ENCODE measurements at regions not wholly inside any gene's neighbourhood (a gene's known extent, or its start where the extent isn't known, plus 50 kb on each side); places are given as distances from the start of the nearest gene placed in this dataset.

DNA sequence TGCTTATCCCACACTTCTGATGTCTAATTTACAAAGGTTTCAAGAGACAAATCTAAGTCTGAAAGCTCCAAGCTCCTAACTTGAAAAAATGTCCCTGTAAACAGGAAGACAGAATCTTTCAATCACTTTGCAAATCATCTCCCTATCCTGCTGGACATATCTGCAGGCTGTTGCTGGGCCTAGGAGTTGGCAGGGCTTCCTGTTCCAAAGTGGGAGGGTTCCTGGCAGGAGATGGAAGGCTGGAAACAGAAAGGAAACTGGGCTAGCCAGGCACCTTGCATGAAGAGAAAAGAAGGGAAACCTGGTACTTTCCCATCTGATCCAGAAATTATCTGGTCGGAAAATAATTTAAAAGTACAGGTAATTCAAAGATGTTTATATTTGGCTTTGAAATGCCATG, 227.3 kb upstream of the IL12A start:
- TF ChIP-seq NFIC (IDR thresholded peaks at IDR 0.05; ENCODE audit: borderline replicate concordance) (peak; percentile 32; the same call in 1 of the 2 replicates), ELF1 (IDR thresholded peaks at IDR 0.05) (peak; percentile 34)
- TF ChIP-seq, protein P1, sequence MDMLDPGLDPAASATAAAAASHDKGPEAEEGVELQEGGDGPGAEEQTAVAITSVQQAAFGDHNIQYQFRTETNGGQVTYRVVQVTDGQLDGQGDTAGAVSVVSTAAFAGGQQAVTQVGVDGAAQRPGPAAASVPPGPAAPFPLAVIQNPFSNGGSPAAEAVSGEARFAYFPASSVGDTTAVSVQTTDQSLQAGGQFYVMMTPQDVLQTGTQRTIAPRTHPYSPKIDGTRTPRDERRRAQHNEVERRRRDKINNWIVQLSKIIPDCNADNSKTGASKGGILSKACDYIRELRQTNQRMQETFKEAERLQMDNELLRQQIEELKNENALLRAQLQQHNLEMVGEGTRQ (IDR thresholded peaks at IDR 0.05; ENCODE audit: borderline replicate concordance, low read depth, low read length), result no peak
- ChIA-PET POLR2A (interaction anchor here (0.7 kb wide), 1 partner anchor 29 kb away, joined by 3 read pairs; no protein-coding TSS in a partner anchor), CTCF (interaction anchor here (0.9 to 1.5 kb wide), 5 partner anchors 9 to 57 kb away, joined by 3 read pairs; no protein-coding TSS in a partner anchor)
- peaks cover 28 to 35% of the 10 kb centered on the region in 2 experiments; a peak in 3 of 4 replicates for H3K4me1 ChIP-seq (ENCODE audit: control insufficient read depth in 1 of 2, insufficient read depth in 2 of 2, low read depth in 1 of 2, low read length in 1 of 2)
- H3K9me3 ChIP-seq, result no peaks in the 10 kb centered on the region
- peak overlapping the region; percentile 23; the same call in 1 of the 2 replicates for H3K4me2 ChIP-seq
- no peaks in the 10 kb centered on the region for H4K20me1 ChIP-seq (ENCODE audit: insufficient read depth)
- 0 out of 2 replicates have a peak overlapping the region, but pooled peaks have one; percentile 41 for H2AFZ ChIP-seq (ENCODE audit: low read depth)
- H3K79me2 ChIP-seq (ENCODE audit: insufficient read depth), result peaks cover 4% of the 10 kb centered on the region
- H3K36me3 ChIP-seq (replicated peaks in 1 of 2; ENCODE audit: control insufficient read depth in 1 of 2, insufficient read depth in 2 of 2, low read length in 1 of 2), result no peaks in the 10 kb centered on the region
- H3K9ac ChIP-seq, result no peak overlapping the region
- peaks cover 21% of the 10 kb centered on the region for H3F3A ChIP-seq (replicated peaks; ENCODE audit: insufficient read depth)
- H3K27ac ChIP-seq (ENCODE audit: low read depth in 2 of 2, low read length in 1 of 2), result peak overlapping the region; percentile 73 to 97; a peak in 3 of 4 replicates
- H3K4me3 ChIP-seq (ENCODE audit: low read depth in 2 of 2, low read length in 1 of 2), result no peak overlapping the region
- 68% methylated on average over 1 of the region's 1 CpG for WGBS (ENCODE audit: low lambda C conversion rate)
- H3K27me3 ChIP-seq (ENCODE audit: insufficient read depth), result no peaks in the 10 kb centered on the region
- peak; percentile 44 for DNase-seq
- H3K9me2 ChIP-seq, result no peaks in the 10 kb centered on the region

DNA sequence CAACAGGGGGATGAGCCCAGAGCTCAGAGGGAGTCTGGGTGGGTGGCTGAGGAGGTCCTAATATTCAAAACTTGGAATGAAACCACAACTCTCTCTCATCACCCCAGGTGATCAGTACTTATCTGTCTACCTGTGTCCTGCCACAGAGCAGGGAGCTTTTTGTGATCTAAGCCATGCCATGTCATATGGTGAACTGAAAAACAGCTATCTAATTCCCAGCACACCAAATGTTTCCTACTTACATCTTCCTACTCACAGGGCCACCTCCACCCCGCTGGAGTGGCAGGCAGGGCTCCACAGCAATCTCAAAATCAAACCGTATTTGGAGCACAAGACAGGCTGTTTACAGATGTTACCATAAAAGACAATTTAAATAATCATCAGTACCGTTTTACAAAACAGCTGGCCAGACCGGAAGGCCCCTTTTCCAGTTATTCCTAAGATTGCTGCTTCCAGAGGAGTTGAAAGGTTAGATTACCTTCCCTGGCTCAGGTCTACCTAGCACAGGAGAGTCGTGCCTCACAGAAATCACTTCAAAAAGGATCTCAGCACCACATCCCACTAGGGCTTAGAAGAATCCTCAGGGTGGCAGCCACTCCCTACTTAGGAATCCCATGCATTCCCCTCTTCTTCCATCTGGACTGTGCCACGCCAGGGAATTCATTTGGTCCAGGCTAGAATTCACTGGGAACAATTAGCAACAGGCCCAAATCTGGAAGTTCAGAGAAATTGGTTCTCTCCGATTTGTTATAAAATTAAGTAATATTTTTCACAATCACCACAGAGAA, 226.6 kb upstream of the IL12A start:
- 82% methylated on average over 7 of the region's 7 CpGs for WGBS (ENCODE audit: low lambda C conversion rate)
- ChIA-PET CTCF (interaction anchor here (1.2 to 1.5 kb wide), 3 partner anchors 9 to 56 kb away, joined by 3 read pairs; no protein-coding TSS in a partner anchor), POLR2A (interaction anchor here (0.7 kb wide), 1 partner anchor 29 kb away, joined by 3 read pairs; no protein-coding TSS in a partner anchor)
- no peaks in the 10 kb centered on the region for H3K9me2 ChIP-seq
- H3K9me3 ChIP-seq, result no peaks in the 10 kb centered on the region
- no peaks in the 10 kb centered on the region for H3K36me3 ChIP-seq (replicated peaks in 1 of 2; ENCODE audit: control insufficient read depth in 1 of 2, insufficient read depth in 2 of 2, low read length in 1 of 2)
- H3K9ac ChIP-seq, result no peak overlapping the region
- peaks cover 23% of the 10 kb centered on the region for H3F3A ChIP-seq (replicated peaks; ENCODE audit: insufficient read depth)
- no peaks in the 10 kb centered on the region for H4K20me1 ChIP-seq (ENCODE audit: insufficient read depth)
- no peaks in the 10 kb centered on the region for H3K27me3 ChIP-seq (ENCODE audit: insufficient read depth)
- H3K4me3 ChIP-seq (ENCODE audit: low read depth in 2 of 2, low read length in 1 of 2), result no peak overlapping the region
- peaks cover 11% of the 10 kb centered on the region for H3K79me2 ChIP-seq (ENCODE audit: insufficient read depth)
- no peak overlapping the region; the same call in 1 of the 2 replicates for H2AFZ ChIP-seq (ENCODE audit: low read depth)
- no peak for DNase-seq
- H3K4me1 ChIP-seq (ENCODE audit: control insufficient read depth in 1 of 2, insufficient read depth in 2 of 2, low read depth in 1 of 2, low read length in 1 of 2), result peaks cover 29 to 40% of the 10 kb centered on the region in 2 experiments; a peak in 3 of 4 replicates
- peak overlapping the region; percentile 23 for H3K4me2 ChIP-seq
- H3K27ac ChIP-seq (ENCODE audit: low read depth in 2 of 2, low read length in 1 of 2), result peak overlapping the region; percentile 73 to 97
- TF ChIP-seq YY1 (IDR thresholded peaks at IDR 0.05; ENCODE audit: low read depth), result no peak
- no peak for TF ChIP-seq TCF12 (IDR thresholded peaks at IDR 0.05)
- TF ChIP-seq, protein P2, sequence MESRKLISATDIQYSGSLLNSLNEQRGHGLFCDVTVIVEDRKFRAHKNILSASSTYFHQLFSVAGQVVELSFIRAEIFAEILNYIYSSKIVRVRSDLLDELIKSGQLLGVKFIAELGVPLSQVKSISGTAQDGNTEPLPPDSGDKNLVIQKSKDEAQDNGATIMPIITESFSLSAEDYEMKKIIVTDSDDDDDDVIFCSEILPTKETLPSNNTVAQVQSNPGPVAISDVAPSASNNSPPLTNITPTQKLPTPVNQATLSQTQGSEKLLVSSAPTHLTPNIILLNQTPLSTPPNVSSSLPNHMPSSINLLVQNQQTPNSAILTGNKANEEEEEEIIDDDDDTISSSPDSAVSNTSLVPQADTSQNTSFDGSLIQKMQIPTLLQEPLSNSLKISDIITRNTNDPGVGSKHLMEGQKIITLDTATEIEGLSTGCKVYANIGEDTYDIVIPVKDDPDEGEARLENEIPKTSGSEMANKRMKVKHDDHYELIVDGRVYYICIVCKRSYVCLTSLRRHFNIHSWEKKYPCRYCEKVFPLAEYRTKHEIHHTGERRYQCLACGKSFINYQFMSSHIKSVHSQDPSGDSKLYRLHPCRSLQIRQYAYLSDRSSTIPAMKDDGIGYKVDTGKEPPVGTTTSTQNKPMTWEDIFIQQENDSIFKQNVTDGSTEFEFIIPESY (IDR thresholded peaks at IDR 0.05; ENCODE audit: borderline replicate concordance, low read depth), result no peak
- no peak for TF ChIP-seq SIN3A (IDR thresholded peaks at IDR 0.05; ENCODE audit: borderline replicate concordance, low read depth, low read length)
- no peak for TF ChIP-seq POLR2AphosphoS5 (IDR thresholded peaks at IDR 0.05; ENCODE audit: low read depth, low read length)
- TF ChIP-seq SMC3 (IDR thresholded peaks at IDR 0.05; ENCODE audit: low read depth, low read length), result no peak
- TF ChIP-seq CTCF (IDR thresholded peaks at IDR 0.05), result no peak
- no peak for TF ChIP-seq NRF1 (IDR thresholded peaks at IDR 0.05; ENCODE audit: low read depth, low read length)
- TF ChIP-seq IRF3 (IDR thresholded peaks at IDR 0.05; ENCODE audit: low read depth, low read length), result no peak
- no peak for TF ChIP-seq EZH2phosphoT487 (IDR thresholded peaks at IDR 0.05; ENCODE audit: borderline replicate concordance, low read depth)
- no peak for TF ChIP-seq MEF2A (IDR thresholded peaks at IDR 0.05; ENCODE audit: borderline replicate concordance, low read depth)
- TF ChIP-seq RFX5 (IDR thresholded peaks at IDR 0.05; ENCODE audit: low read length), result no peak
- no peak for TF ChIP-seq RAD21 (IDR thresholded peaks at IDR 0.05; ENCODE audit: low read length)
- TF ChIP-seq EP300 (IDR thresholded peaks at IDR 0.05; ENCODE audit: borderline replicate concordance in 1 of 2, low read depth in 1 of 2, low read length in 1 of 2), result no peak
- TF ChIP-seq NFIC (IDR thresholded peaks at IDR 0.05; ENCODE audit: borderline replicate concordance), result no peak
- TF ChIP-seq FOSL2 (IDR thresholded peaks at IDR 0.05; ENCODE audit: borderline replicate concordance, low read depth), result no peak
- TF ChIP-seq, protein P1 (IDR thresholded peaks at IDR 0.05; ENCODE audit: borderline replicate concordance, low read depth, low read length), result no peak
- TF ChIP-seq TEAD4 (IDR thresholded peaks at IDR 0.05; ENCODE audit: borderline replicate concordance, insufficient read depth), result no peak
